Astrocyte of the spinal cord (primary cell): ENCODE measurements at regions not wholly inside any gene's neighbourhood (a gene's known extent, or its start where the extent isn't known, plus 50 kb on each side); places are given as distances from the start of the nearest gene placed in this dataset.

Experiments
- DNase-seq: peaks from one replicate; pipeline ENCODE4 v3.0.0; 2011; ENCODE audit warnings: low read depth, low spot score
- H3K4me3 ChIP-seq: 2 replicates; pipeline ENCODE4 v1.5.1; 2011; ENCODE audit warnings: low read depth, mild to moderate bottlenecking, low read length, moderate library complexity
- in situ Hi-C: cut with HindIII; loops from 2 replicates; pipeline ENCODE4 v1.10.0; 2017; ENCODE audit warnings: low sequenced_read_pairs
- TF ChIP-seq, protein P1 (sequence below): IDR thresholded peaks from 2 replicates; pipeline ENCODE4 v1.5.1; 2012; ENCODE audit warnings: low read depth, mild to moderate bottlenecking, low read length, inconsistent platforms

GRCh38 chr1:70890408-70890807 is 157.2 kb downstream of the PTGER3 start:
- in situ Hi-C loops, result no loop called here
- TF ChIP-seq, protein P1, sequence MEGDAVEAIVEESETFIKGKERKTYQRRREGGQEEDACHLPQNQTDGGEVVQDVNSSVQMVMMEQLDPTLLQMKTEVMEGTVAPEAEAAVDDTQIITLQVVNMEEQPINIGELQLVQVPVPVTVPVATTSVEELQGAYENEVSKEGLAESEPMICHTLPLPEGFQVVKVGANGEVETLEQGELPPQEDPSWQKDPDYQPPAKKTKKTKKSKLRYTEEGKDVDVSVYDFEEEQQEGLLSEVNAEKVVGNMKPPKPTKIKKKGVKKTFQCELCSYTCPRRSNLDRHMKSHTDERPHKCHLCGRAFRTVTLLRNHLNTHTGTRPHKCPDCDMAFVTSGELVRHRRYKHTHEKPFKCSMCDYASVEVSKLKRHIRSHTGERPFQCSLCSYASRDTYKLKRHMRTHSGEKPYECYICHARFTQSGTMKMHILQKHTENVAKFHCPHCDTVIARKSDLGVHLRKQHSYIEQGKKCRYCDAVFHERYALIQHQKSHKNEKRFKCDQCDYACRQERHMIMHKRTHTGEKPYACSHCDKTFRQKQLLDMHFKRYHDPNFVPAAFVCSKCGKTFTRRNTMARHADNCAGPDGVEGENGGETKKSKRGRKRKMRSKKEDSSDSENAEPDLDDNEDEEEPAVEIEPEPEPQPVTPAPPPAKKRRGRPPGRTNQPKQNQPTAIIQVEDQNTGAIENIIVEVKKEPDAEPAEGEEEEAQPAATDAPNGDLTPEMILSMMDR, result no peak

DNA sequence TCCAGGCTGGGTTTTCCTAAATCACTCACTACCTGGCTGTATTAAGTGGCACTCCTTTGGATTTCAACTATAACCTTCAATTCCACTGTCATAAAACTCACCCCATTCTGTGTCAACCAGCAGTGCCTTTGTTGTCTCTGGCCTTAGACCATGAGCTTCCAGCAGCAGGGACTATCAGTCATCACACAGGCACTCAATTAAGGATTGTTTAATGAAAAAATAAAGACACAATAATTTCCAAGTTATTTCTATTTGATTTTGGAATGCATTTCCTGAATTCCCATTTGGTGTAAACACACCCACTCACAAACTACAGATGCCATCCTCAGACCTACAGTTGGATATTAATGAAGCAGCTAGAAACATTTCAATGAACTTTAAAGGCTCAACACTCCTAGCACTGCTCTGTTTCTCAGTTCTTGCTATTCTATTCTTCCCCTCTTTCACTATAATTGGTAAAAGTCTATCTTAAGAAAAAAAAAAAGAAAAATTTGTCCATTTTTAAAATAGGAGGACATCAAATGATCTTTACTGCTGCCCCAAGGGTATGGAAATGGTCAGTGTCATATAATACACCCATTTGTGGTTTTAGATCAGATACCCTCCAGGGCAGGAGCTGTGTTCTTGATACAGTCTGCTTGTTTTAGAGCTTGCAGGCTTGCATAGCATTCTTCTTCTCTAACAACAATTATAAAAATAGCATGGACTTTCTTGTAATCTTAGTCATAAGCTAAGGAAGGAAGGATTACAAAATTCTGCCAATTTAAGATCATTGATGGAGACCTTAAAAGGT is 156.4 kb downstream of the PTGER3 start:
- H3K4me3 ChIP-seq, result no peak overlapping the region
- TF ChIP-seq, protein P1, result no peak
- in situ Hi-C loops, result no loop called here
- no peak for DNase-seq

More at GRCh38 chr1:70890408-70890807, 157.2 kb downstream of the PTGER3 start:
- DNase-seq, result no peak
- H3K4me3 ChIP-seq, result no peak overlapping the region

DNA sequence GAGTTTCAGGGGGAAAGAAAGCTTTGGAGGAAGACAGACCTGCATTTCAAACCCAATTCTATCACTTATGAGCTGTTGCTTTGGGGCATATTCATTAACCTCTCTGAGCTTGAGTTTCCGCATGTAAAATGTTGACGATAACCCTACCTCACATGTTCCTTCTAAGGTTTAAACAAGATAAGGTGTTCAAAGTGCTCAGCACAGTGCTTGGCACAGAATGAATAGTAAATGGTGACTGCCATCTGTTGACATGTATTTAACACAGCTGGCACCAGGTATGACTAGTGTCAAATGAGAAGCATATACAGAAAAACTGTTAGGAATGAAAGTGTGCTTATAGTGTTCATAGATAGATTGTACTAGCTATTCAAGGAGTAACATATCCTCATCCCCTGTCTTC is 155.5 kb downstream of the PTGER3 start:
- no peak for DNase-seq
- in situ Hi-C loops, result no loop called here
- no peak overlapping the region for H3K4me3 ChIP-seq
- TF ChIP-seq, protein P1, result no peak

GRCh38 chr1:70892930-70893329 is 154.7 kb downstream of the PTGER3 start:
- in situ Hi-C loops, result no loop called here

GRCh38 chr1:70893381-70893780 is 154.2 kb downstream of the PTGER3 start:
- DNase-seq, result no peak
- TF ChIP-seq, protein P1, result no peak
- no peak overlapping the region for H3K4me3 ChIP-seq
- in situ Hi-C loops, result no loop called here

More at GRCh38 chr1:70892930-70893329, 154.7 kb downstream of the PTGER3 start:
- TF ChIP-seq, protein P1, result no peak
- DNase-seq, result no peak
- H3K4me3 ChIP-seq, result no peak overlapping the region

DNA sequence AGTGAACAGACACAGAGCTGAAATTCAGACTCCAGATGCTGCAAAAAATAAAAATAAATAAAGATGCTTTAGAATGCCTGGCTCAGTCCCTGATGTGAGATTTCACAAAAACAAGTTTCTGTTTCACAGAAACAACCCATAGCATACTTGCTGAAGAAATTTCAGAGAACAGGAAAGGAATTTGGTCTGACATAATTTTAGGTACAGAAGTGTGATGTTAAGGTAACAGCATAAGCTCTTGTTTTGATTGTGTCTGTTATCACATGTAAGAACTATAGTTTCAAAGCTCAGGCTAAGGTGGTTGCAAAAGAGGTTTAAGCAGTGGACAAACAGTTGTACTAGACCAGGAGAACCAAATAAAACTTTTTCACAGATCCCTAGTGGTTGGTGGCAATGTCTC is 152.1 kb downstream of the PTGER3 start:
- H3K4me3 ChIP-seq, result no peak overlapping the region
- TF ChIP-seq, protein P1, result no peak
- in situ Hi-C loops, result no loop called here
- DNase-seq, result no peak
